DMS79 (cell line): ENCODE measurements at regions not wholly inside any gene's neighbourhood (a gene's known extent, or its start where the extent isn't known, plus 50 kb on each side); places are given as distances from the start of the nearest gene placed in this dataset.

Source experiments
- DNase-seq: peaks from one replicate; lab custom pipeline; 2025; lab: John Stamatoyannopoulos, UW

- no peak for DNase-seq
Measured at GRCh38 chr10:117868151-117868550, 178.6 kb downstream of the RAB11FIP2 start.

- DNase-seq, result no peak
Measured at GRCh38 chr10:117875793-117876192, 170.9 kb downstream of the RAB11FIP2 start.

GRCh38 chr10:117876210-117876609 lies 170.5 kb downstream of the RAB11FIP2 start:
- DNase-seq, result no peak

- no peak for DNase-seq
Measured at GRCh38 chr10:117878626-117879025, 168.1 kb downstream of the RAB11FIP2 start.

GRCh38 chr10:117884093-117884492 lies 162.6 kb downstream of the RAB11FIP2 start:
- no peak for DNase-seq

- no peak for DNase-seq
Measured at GRCh38 chr10:117884592-117884991, 162.1 kb downstream of the RAB11FIP2 start.

GRCh38 chr10:117885206-117885829 lies 161.4 kb downstream of the RAB11FIP2 start:
- no peak for DNase-seq

- DNase-seq, result no peak
Measured at GRCh38 chr10:117886766-117887165, 160.0 kb downstream of the RAB11FIP2 start.

GRCh38 chr10:117889664-117890063 lies 157.1 kb downstream of the RAB11FIP2 start:
- DNase-seq, result no peak

- no peak for DNase-seq
Measured at GRCh38 chr10:117892681-117893220, 154.0 kb downstream of the RAB11FIP2 start.

GRCh38 chr10:117894339-117894738 lies 152.4 kb downstream of the RAB11FIP2 start:
- DNase-seq, result no peak

GRCh38 chr10:117896517-117896916 lies 150.2 kb downstream of the RAB11FIP2 start:
- DNase-seq, result no peak

- DNase-seq, result no peak
Measured at GRCh38 chr10:117899181-117899683, 147.5 kb downstream of the RAB11FIP2 start.

GRCh38 chr10:117900280-117900679 lies 146.5 kb downstream of the RAB11FIP2 start:
- DNase-seq, result no peak

GRCh38 chr10:117903854-117904253 lies 142.9 kb downstream of the RAB11FIP2 start:
- no peak for DNase-seq

- no peak for DNase-seq
Measured at GRCh38 chr10:117905404-117905803, 141.3 kb downstream of the RAB11FIP2 start.

GRCh38 chr10:117911684-117912083 lies 135.1 kb downstream of the RAB11FIP2 start:
- no peak for DNase-seq

GRCh38 chr10:117914334-117914733 lies 132.4 kb downstream of the RAB11FIP2 start:
- DNase-seq, result no peak

GRCh38 chr10:117920956-117921355 lies 125.8 kb downstream of the RAB11FIP2 start:
- DNase-seq, result no peak

- no peak for DNase-seq
Measured at GRCh38 chr10:117921421-117921820, 125.3 kb downstream of the RAB11FIP2 start.

GRCh38 chr10:117924820-117925219 lies 121.9 kb downstream of the RAB11FIP2 start:
- DNase-seq, result no peak

GRCh38 chr10:117925369-117925768 lies 121.4 kb downstream of the RAB11FIP2 start:
- no peak for DNase-seq

GRCh38 chr10:117926491-117926890 lies 120.2 kb downstream of the RAB11FIP2 start:
- no peak for DNase-seq

- DNase-seq, result no peak
Measured at GRCh38 chr10:117927332-117927731, 119.4 kb downstream of the RAB11FIP2 start.
